22Rv1 (cell line): ENCODE measurements at regions not wholly inside any gene's neighbourhood (a gene's known extent, or its start where the extent isn't known, plus 50 kb on each side); places are given as distances from the start of the nearest gene placed in this dataset.

ENCODE experiments used
- H3K27ac ChIP-seq: fragments of 450-650 bp; 2 replicates; pipeline ENCODE4 v1.5.1; 2017
- ZFX ChIP-seq: fragments of 450-650 bp; IDR thresholded peaks from 2 replicates; pipeline ENCODE4 v1.6.1; 2017; ENCODE audit warnings: antibody characterized with exemption, borderline replicate concordance
- TF ChIP-seq, protein P1 (sequence below): fragments of 450-650 bp; IDR thresholded peaks from 2 replicates; pipeline ENCODE4 v1.5.1; 2017; ENCODE audit warnings: mild to moderate bottlenecking

GRCh38 chr6:88266126-88266525 lies 100.0 kb upstream of the CNR1 start:
- no peak for TF ChIP-seq ZFX
- TF ChIP-seq, protein P1, sequence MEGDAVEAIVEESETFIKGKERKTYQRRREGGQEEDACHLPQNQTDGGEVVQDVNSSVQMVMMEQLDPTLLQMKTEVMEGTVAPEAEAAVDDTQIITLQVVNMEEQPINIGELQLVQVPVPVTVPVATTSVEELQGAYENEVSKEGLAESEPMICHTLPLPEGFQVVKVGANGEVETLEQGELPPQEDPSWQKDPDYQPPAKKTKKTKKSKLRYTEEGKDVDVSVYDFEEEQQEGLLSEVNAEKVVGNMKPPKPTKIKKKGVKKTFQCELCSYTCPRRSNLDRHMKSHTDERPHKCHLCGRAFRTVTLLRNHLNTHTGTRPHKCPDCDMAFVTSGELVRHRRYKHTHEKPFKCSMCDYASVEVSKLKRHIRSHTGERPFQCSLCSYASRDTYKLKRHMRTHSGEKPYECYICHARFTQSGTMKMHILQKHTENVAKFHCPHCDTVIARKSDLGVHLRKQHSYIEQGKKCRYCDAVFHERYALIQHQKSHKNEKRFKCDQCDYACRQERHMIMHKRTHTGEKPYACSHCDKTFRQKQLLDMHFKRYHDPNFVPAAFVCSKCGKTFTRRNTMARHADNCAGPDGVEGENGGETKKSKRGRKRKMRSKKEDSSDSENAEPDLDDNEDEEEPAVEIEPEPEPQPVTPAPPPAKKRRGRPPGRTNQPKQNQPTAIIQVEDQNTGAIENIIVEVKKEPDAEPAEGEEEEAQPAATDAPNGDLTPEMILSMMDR = no peak
- no peak overlapping the region for H3K27ac ChIP-seq

- no peak overlapping the region for H3K27ac ChIP-seq
- TF ChIP-seq ZFX = no peak
- TF ChIP-seq, protein P1 = no peak
These were observed 97.4 kb upstream of the CNR1 start for GRCh38 chr6:88263591-88263990.

GRCh38 chr6:88262332-88262731 lies 96.2 kb upstream of the CNR1 start:
- no peak overlapping the region for H3K27ac ChIP-seq
- TF ChIP-seq, protein P1 = no peak

DNA sequence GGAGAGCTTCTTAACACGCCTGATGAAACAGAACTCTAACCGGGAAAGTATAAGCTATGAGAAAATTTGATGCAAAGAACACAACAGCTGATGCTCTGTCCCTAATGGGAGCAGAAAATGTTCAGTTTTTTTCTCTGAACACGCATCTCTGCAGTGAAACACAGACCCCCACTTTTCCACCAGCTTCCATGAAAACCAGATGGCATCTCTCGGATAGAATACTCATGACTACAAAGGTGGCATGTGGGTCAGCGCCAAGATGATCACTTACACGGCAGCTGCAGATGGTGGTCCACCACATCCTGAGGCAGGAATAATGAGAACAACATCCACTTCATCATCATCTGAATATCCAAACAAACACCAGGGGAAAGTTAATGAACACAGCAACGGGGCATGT lies 85.2 kb upstream of the CNR1 start:
- no peak overlapping the region for H3K27ac ChIP-seq
- TF ChIP-seq, protein P1 = no peak
- no peak for TF ChIP-seq ZFX

DNA sequence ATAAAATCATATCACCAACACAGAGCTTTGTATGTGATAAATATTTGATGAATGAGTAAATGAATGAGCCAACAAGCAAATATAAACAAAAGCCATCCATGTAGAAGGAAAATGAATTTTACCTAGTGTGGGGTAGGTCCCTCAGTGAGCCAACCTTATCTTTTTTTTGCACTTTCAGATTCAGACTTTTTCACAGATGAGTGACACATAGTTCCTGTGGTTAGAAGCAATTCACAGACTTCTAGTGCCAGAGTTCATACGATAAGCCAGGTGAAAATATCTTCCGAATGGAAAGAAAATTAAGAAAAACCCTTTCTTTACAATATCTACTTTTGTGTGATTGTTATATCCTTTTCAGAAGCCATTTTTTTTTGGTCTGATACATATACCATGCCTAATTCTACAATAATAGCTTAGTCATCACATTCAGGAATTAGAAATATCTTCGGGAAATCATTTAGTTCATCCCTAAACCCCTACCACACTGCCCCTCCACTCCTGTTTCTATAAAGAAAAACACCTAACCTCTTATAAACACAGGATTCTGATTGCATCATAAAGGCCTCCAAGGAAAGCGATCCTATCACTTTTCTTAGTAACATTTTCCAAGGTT lies 82.7 kb upstream of the CNR1 start:
- TF ChIP-seq ZFX = no peak
- TF ChIP-seq, protein P1 = no peak
- H3K27ac ChIP-seq = no peak overlapping the region

DNA sequence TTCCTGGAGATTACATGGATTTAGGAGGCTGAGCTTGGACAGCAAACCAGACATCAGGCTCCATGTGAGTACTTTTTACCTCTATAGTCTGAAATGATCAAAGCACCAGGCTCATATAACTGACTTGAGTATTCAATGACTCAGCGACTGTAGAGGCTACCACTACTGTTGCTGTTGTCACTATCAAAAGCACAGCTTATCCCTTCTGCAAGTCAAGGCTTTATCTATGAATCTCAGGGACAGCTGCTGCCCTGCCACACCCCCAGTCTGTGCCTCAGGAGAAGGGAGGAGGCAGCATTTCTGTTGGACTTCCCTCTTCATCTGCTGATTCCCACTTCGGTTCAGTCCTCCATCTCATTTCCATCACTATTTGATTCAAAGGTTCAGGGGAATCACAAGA lies 80.5 kb upstream of the CNR1 start:
- TF ChIP-seq ZFX = no peak
- TF ChIP-seq, protein P1 = no peak
- no peak overlapping the region for H3K27ac ChIP-seq

- TF ChIP-seq, protein P1 = no peak
- TF ChIP-seq ZFX = no peak
- no peak overlapping the region for H3K27ac ChIP-seq
These were observed 78.6 kb upstream of the CNR1 start for GRCh38 chr6:88244721-88245120.
